Uterus (tissue), 3 donors: ENCODE measurements at regions not wholly inside any gene's neighbourhood (a gene's known extent, or its start where the extent isn't known, plus 50 kb on each side); places are given as distances from the start of the nearest gene placed in this dataset.

ENCODE experiments used
- DNase-seq, 2 donors: peaks; one replicate each; pipeline ENCODE4 v3.0.0-alpha.2; 2019 to 2020
- H3K27ac ChIP-seq, 2 donors: fragments of 200-600 bp; sonication (generic); 1 replicate in 1 of 2; 2 replicates in 1 of 2; pipeline ENCODE4 v1.5.1; 2016 to 2018
- H3K27me3 ChIP-seq, 2 donors: fragments of 200-600 bp; sonication (generic); one replicate each; pipeline ENCODE4 v1.5.1; 2018 to 2019; ENCODE audit warnings: control low read depth in 1 of 2
- H3K36me3 ChIP-seq, 2 donors: fragments of 200-600 bp; sonication (generic); one replicate each; pipeline ENCODE4 v1.5.1; 2019; ENCODE audit warnings: control low read depth in 1 of 2
- H3K4me1 ChIP-seq, 2 donors: fragments of 200-600 bp; sonication (generic); one replicate each; pipeline ENCODE4 v1.5.1; 2018 to 2019; ENCODE audit warnings: control low read depth in 1 of 2
- H3K4me3 ChIP-seq, 2 donors: fragments of 200-600 bp; sonication (generic); 1 replicate in 1 of 2; 2 replicates in 1 of 2; pipeline ENCODE4 v1.5.1; 2018 to 2019; ENCODE audit warnings: mild to moderate bottlenecking in 1 of 2
- H3K9me3 ChIP-seq, 2 donors: fragments of 200-600 bp; sonication (generic); one replicate each; pipeline ENCODE4 v1.5.1; 2019; ENCODE audit warnings: control low read depth in 1 of 2
- POLR2A ChIP-seq, 2 donors: fragments of 450-650 bp; IDR thresholded peaks; one replicate each; pipeline ENCODE4 v1.6.1; 2016; ENCODE audit warnings: antibody characterized with exemption in 2 of 2, mild to moderate bottlenecking in 1 of 2, moderate library complexity in 1 of 2
- intact Hi-C: fragments of 100-400 bp; cut with DNase I; formaldehyde crosslinking; loops from one replicate; pipeline ENCODE4 v1.15.1; 2023; ENCODE audit warnings: low total_unique reads
- TF ChIP-seq, protein P1 (sequence below), 4 experiments: fragments of 200-600 bp in 2 of 4; fragments of 450-650 bp in 2 of 4; sonication (generic) in 2 of 4; IDR thresholded peaks; one replicate each; pipeline ENCODE4 v1.5.1; 2016 to 2019; ENCODE audit warnings: antibody characterized with exemption in 4 of 4, mild to moderate bottlenecking in 2 of 4, moderate library complexity in 1 of 4
- donor health status: DM: yes; HTN: yes; CAD: no.

- H3K9me3 ChIP-seq, result no peaks in the 10 kb centered on the region
- no peaks in the 10 kb centered on the region for H3K27me3 ChIP-seq
- intact Hi-C loops, result no loop called here
- no peaks in the 10 kb centered on the region for H3K4me1 ChIP-seq
- TF ChIP-seq, protein P1, sequence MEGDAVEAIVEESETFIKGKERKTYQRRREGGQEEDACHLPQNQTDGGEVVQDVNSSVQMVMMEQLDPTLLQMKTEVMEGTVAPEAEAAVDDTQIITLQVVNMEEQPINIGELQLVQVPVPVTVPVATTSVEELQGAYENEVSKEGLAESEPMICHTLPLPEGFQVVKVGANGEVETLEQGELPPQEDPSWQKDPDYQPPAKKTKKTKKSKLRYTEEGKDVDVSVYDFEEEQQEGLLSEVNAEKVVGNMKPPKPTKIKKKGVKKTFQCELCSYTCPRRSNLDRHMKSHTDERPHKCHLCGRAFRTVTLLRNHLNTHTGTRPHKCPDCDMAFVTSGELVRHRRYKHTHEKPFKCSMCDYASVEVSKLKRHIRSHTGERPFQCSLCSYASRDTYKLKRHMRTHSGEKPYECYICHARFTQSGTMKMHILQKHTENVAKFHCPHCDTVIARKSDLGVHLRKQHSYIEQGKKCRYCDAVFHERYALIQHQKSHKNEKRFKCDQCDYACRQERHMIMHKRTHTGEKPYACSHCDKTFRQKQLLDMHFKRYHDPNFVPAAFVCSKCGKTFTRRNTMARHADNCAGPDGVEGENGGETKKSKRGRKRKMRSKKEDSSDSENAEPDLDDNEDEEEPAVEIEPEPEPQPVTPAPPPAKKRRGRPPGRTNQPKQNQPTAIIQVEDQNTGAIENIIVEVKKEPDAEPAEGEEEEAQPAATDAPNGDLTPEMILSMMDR (IDR thresholded peaks at IDR 0.05), result no peak
- TF ChIP-seq POLR2A (IDR thresholded peaks at IDR 0.05), result no peak
- H3K36me3 ChIP-seq, result no peaks in the 10 kb centered on the region
- H3K4me3 ChIP-seq, result no peak overlapping the region
- DNase-seq, result no peak
- H3K27ac ChIP-seq, result no peak overlapping the region
These were observed 354.5 kb upstream of the ZMIZ1 start for GRCh38 chr10:78714225-78714624.

GRCh38 chr10:78715435-78715834 is 353.3 kb upstream of the ZMIZ1 start:
- no peak for DNase-seq
- TF ChIP-seq, protein P1 (IDR thresholded peaks at IDR 0.05), result no peak
- no peak for TF ChIP-seq POLR2A (IDR thresholded peaks at IDR 0.05)
- Histone ChIP-seq H3K9me3 (no peaks in the 10 kb centered on the region), H3K36me3 (no peaks in the 10 kb centered on the region), H3K4me1 (no peaks in the 10 kb centered on the region), H3K4me3 (no peak overlapping the region), H3K27ac (no peak overlapping the region), H3K27me3 (no peaks in the 10 kb centered on the region)
- intact Hi-C loops, result no loop called here

DNA sequence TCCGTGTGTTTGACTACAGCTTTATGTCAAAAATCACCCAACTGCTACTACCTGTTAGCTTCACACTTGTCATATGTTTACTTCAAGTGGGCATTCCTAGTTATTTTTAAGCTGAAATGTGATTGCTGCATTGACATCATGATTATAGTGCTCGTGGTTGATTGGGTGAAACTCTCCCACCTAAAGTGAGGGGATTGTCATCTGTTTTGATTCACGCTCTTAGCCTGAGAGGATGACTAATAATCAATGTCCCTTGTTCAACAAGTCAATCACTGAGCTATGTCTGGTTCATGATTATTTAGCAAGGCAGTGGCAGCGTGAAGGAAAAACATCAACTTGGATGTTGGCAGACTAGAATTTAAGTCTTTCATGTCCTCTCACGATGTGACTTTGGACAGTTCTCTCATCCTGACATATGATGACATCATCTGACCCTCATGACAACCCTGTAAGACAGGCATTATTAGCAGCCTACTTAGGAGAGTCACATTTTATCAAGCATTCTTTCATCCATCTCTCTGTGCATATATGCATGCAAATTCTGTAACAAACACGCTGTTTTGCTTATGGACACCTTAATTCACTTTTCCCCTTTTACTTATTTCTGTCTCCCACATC is 352.6 kb upstream of the ZMIZ1 start:
- TF ChIP-seq, protein P1 (IDR thresholded peaks at IDR 0.05), result no peak
- TF ChIP-seq POLR2A (IDR thresholded peaks at IDR 0.05), result no peak
- no peak overlapping the region for H3K4me3 ChIP-seq
- no peaks in the 10 kb centered on the region for H3K4me1 ChIP-seq
- no peak for DNase-seq
- H3K27me3 ChIP-seq, result no peaks in the 10 kb centered on the region
- H3K27ac ChIP-seq, result no peak overlapping the region
- intact Hi-C loops, result no loop called here
- no peaks in the 10 kb centered on the region for H3K36me3 ChIP-seq
- no peaks in the 10 kb centered on the region for H3K9me3 ChIP-seq

GRCh38 chr10:78717200-78717599 is 351.6 kb upstream of the ZMIZ1 start:
- intact Hi-C loops, result no loop called here
- no peaks in the 10 kb centered on the region for H3K27me3 ChIP-seq
- no peak overlapping the region for H3K27ac ChIP-seq
- TF ChIP-seq, protein P1 (IDR thresholded peaks at IDR 0.05), result no peak
- TF ChIP-seq POLR2A (IDR thresholded peaks at IDR 0.05), result no peak
- H3K4me1 ChIP-seq, result no peaks in the 10 kb centered on the region
- DNase-seq, result no peak
- no peaks in the 10 kb centered on the region for H3K9me3 ChIP-seq
- H3K36me3 ChIP-seq, result no peaks in the 10 kb centered on the region
- H3K4me3 ChIP-seq, result no peak overlapping the region

GRCh38 chr10:78718032-78718572 is 350.7 kb upstream of the ZMIZ1 start:
- H3K27me3 ChIP-seq, result no peaks in the 10 kb centered on the region
- no peaks in the 10 kb centered on the region for H3K9me3 ChIP-seq
- no peak for DNase-seq
- H3K4me3 ChIP-seq, result no peak overlapping the region
- H3K27ac ChIP-seq, result no peak overlapping the region
- intact Hi-C loops, result no loop called here
- H3K36me3 ChIP-seq, result no peaks in the 10 kb centered on the region
- no peaks in the 10 kb centered on the region for H3K4me1 ChIP-seq
- TF ChIP-seq POLR2A (IDR thresholded peaks at IDR 0.05), result no peak
- TF ChIP-seq, protein P1 (IDR thresholded peaks at IDR 0.05), result no peak
